ENCODE measurements at regions not wholly inside any gene's neighbourhood (a gene's known extent, or its start where the extent isn't known, plus 50 kb on each side); places are given as distances from the start of the nearest gene placed in this dataset.

- no peaks in the 10 kb centered on the region for H3K27me3 ChIP-seq (ENCODE audit: insufficient read depth, poor library complexity, severe bottlenecking)
- DNase-seq (ENCODE audit: low read depth in 1 of 2, low spot score in 1 of 2) = no peak
- no peak for TF ChIP-seq CTCF (IDR thresholded peaks at IDR 0.05; ENCODE audit: insufficient read depth, low read length)
- TF ChIP-seq REST (IDR thresholded peaks at IDR 0.05; ENCODE audit: insufficient replicate concordance, low read depth) = no peak
- TF ChIP-seq GABPA (IDR thresholded peaks at IDR 0.05; ENCODE audit: low read depth) = no peak
- no peak for TF ChIP-seq POLR2AphosphoS5 (IDR thresholded peaks at IDR 0.05; ENCODE audit: low read depth)
- no peak for TF ChIP-seq SPI1 (IDR thresholded peaks at IDR 0.05; ENCODE audit: borderline replicate concordance, low read depth)
- H3K4me3 ChIP-seq (replicated peaks; ENCODE audit: insufficient read depth, low read length) = no peak overlapping the region
- H3K27ac ChIP-seq (replicated peaks) = no peak overlapping the region
Measured at GRCh38 chr11:37026741-37027140, 428.7 kb upstream of the RAG2 start.

GRCh38 chr11:37026326-37026725 lies 428.3 kb upstream of the RAG2 start:
- TF ChIP-seq GABPA (IDR thresholded peaks at IDR 0.05; ENCODE audit: low read depth) = no peak
- no peak for TF ChIP-seq REST (IDR thresholded peaks at IDR 0.05; ENCODE audit: insufficient replicate concordance, low read depth)
- no peak for TF ChIP-seq SPI1 (IDR thresholded peaks at IDR 0.05; ENCODE audit: borderline replicate concordance, low read depth)
- TF ChIP-seq POLR2AphosphoS5 (IDR thresholded peaks at IDR 0.05; ENCODE audit: low read depth) = no peak
- no peak for TF ChIP-seq CTCF (IDR thresholded peaks at IDR 0.05; ENCODE audit: insufficient read depth, low read length)
- Histone ChIP-seq H3K27ac (replicated peaks) (no peak overlapping the region), H3K27me3 (ENCODE audit: insufficient read depth, poor library complexity, severe bottlenecking) (no peaks in the 10 kb centered on the region), H3K4me3 (replicated peaks; ENCODE audit: insufficient read depth, low read length) (no peak overlapping the region)
- DNase-seq (ENCODE audit: low read depth in 1 of 2, low spot score in 1 of 2) = no peak

GRCh38 chr11:37006563-37006962 lies 408.5 kb upstream of the RAG2 start:
- no peak for TF ChIP-seq REST (IDR thresholded peaks at IDR 0.05; ENCODE audit: insufficient replicate concordance, low read depth)
- TF ChIP-seq POLR2AphosphoS5 (IDR thresholded peaks at IDR 0.05; ENCODE audit: low read depth) = no peak
- TF ChIP-seq GABPA (IDR thresholded peaks at IDR 0.05; ENCODE audit: low read depth) = no peak
- TF ChIP-seq SPI1 (IDR thresholded peaks at IDR 0.05; ENCODE audit: borderline replicate concordance, low read depth) = no peak
- no peak for TF ChIP-seq CTCF (IDR thresholded peaks at IDR 0.05; ENCODE audit: insufficient read depth, low read length)
- DNase-seq (ENCODE audit: low read depth in 1 of 2, low spot score in 1 of 2) = no peak
- Histone ChIP-seq H3K27ac (replicated peaks) (no peak overlapping the region), H3K27me3 (ENCODE audit: insufficient read depth, poor library complexity, severe bottlenecking) (peaks cover 3% of the 10 kb centered on the region), H3K4me3 (replicated peaks; ENCODE audit: insufficient read depth, low read length) (no peak overlapping the region)

All from HL-60 (cell line).